Activated naive CD4-positive, alpha-beta T cell treated with anti-CD3 and anti-CD28 coated beads for 36 hours (primary cell): ENCODE measurements at regions not wholly inside any gene's neighbourhood (a gene's known extent, or its start where the extent isn't known, plus 50 kb on each side); places are given as distances from the start of the nearest gene placed in this dataset.

Experiments
- CTCF ChIA-PET: fragments of 350-600 bp; sonication (Branson Sonifier 250); formaldehyde crosslinking; loops from one replicate; lab custom pipeline; 2021; ENCODE audit warnings: antibody characterized with exemption; lab: Charles Lee
- DNase-seq: peaks from one replicate; pipeline ENCODE4 v3.0.0-alpha.2; 2020
- H3K27ac Mint-ChIP-seq: one replicate; pipeline ENCODE4 v1.8.0; 2021; ENCODE audit warnings: mild to moderate bottlenecking, mixed read lengths
- H3K27me3 Mint-ChIP-seq: one replicate; pipeline ENCODE4 v1.8.0; 2021; ENCODE audit warnings: low read depth, mixed read lengths
- H3K36me3 Mint-ChIP-seq: one replicate; pipeline ENCODE4 v1.8.0; 2021; ENCODE audit warnings: low read depth, mixed read lengths
- H3K4me1 Mint-ChIP-seq: one replicate; pipeline ENCODE4 v1.8.0; 2021; ENCODE audit warnings: low read depth, mixed read lengths
- H3K4me3 Mint-ChIP-seq: one replicate; pipeline ENCODE4 v1.8.0; 2021; ENCODE audit warnings: mild to moderate bottlenecking, moderate library complexity, mixed read lengths
- H3K9me3 Mint-ChIP-seq: one replicate; pipeline ENCODE4 v1.8.0; 2021; ENCODE audit warnings: mixed read lengths
- intact Hi-C: fragments of 100-400 bp; cut with micrococcal nuclease; formaldehyde crosslinking; loops from one replicate; pipeline ENCODE4 v1.15.1; 2023

DNA sequence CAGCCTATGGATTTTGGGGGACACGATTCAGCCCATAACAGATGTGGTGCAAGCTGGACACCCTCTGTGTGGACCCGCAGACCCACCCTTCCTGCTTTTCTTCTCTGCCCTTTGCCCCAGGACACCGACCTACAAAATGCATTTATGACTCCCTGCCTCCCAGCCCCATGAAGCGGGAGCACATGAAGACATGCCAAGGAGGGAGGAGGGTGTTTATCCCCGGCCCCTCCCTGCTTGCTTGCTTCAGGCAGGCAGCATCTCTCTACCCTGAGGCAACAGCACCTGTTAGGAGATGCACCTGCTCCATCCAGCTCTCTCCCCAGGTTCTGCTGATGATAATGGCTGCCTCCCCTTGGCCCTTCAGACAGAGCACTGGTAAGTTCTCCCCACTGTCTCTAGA is 187.5 kb downstream of the PSMG1 start:
- Mint-ChIP-seq H3K27me3 (peaks cover 7% of the 10 kb centered on the region), H3K4me1 (peaks cover 2% of the 10 kb centered on the region), H3K4me3 (no peak overlapping the region), H3K27ac (no peak overlapping the region), H3K9me3 (no peaks in the 10 kb centered on the region), H3K36me3 (no peaks in the 10 kb centered on the region)
- CTCF ChIA-PET = interaction anchor here (0.6 kb wide), 1 partner anchor 129 kb away, joined by 3 read pairs; no protein-coding TSS in a partner anchor
- intact Hi-C loops = no loop called here
- DNase-seq = no peak

DNA sequence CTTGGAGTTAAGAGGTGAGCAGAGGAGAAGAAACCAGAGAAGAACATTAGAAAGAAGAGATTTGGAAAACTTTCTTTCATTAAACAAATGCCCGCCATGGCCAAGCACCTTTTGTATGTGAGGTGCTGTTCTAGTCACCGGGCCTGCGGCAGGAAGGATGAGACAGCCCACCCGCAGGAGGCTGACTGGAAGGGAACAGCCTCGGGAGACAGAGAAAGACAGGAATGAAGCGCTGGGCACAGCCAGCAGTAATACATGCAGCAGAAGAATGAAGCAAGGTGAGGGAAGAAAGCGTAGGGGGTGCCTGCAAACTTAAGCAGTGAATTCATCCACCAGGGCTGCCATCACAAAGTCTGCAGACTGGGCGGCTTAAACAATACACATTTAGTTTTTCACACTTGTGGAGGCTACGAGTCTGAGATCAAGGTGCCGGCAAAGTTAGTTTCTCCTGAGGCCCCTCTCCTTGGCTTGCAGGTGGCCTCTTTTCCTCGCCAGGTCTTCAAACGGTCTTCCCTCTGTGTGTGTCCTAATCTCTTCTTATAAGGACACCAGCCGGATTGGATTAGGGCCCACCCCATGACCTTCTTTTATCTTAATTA is 188.1 kb downstream of the PSMG1 start:
- H3K36me3 Mint-ChIP-seq = no peaks in the 10 kb centered on the region
- H3K9me3 Mint-ChIP-seq = no peaks in the 10 kb centered on the region
- H3K27ac Mint-ChIP-seq = no peak overlapping the region
- H3K27me3 Mint-ChIP-seq = peaks cover 10% of the 10 kb centered on the region
- DNase-seq = no peak
- intact Hi-C loops = no loop called here
- H3K4me3 Mint-ChIP-seq = no peak overlapping the region
- CTCF ChIA-PET = interaction anchor here (0.6 kb wide), 1 partner anchor 128 kb away, joined by 3 read pairs; no protein-coding TSS in a partner anchor
- H3K4me1 Mint-ChIP-seq = no peaks in the 10 kb centered on the region

DNA sequence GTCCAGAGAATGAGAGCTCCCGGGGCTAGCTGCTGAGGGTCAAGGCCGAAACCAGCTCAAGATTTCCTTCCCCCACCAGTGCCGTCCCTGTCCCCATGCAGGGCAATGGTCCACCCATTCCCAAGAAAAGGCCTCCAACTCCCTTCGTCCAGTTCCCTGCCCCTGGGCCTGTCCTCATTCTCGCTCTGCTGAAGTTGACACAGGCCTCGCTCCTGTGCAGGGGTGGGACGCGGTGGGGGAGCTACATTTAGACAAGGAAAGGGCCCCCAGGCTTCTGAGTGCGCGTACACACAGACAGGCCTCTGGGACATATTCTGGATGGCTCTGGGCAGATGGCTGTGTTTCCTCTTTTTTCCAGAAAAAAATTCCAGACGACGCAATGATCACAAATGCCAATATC is 188.3 kb downstream of the ETS2 start:
- Mint-ChIP-seq H3K36me3 (no peaks in the 10 kb centered on the region), H3K9me3 (no peaks in the 10 kb centered on the region), H3K27ac (no peak overlapping the region), H3K4me1 (no peaks in the 10 kb centered on the region), H3K27me3 (peaks cover 17% of the 10 kb centered on the region), H3K4me3 (no peak overlapping the region)
- intact Hi-C loops = no loop called here
- DNase-seq = no peak
- CTCF ChIA-PET = no interaction called here

DNA sequence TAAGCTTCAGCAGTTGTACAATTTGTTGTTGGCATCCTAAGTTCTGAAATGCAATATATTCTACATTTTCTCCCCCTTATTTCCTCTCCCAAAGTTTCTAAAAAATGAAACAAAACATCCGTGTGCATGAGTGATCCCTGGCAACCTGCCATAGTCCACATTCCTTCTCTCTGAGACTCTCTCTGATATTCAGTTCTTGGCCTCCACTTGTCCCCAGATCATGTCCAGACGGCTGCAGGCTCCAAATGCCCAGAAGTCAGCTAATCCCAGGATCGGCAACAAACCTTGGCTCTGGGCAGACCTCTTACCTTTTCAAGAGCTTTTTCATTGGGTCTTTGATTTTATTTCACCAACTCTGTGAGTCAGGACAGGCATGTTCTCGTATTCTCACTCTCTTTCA is 187.8 kb downstream of the ETS2 start:
- no peaks in the 10 kb centered on the region for H3K9me3 Mint-ChIP-seq
- intact Hi-C loops = no loop called here
- H3K4me1 Mint-ChIP-seq = no peaks in the 10 kb centered on the region
- H3K27ac Mint-ChIP-seq = no peak overlapping the region
- CTCF ChIA-PET = no interaction called here
- H3K36me3 Mint-ChIP-seq = no peaks in the 10 kb centered on the region
- no peak overlapping the region for H3K4me3 Mint-ChIP-seq
- H3K27me3 Mint-ChIP-seq = peaks cover 21% of the 10 kb centered on the region
- DNase-seq = no peak

DNA sequence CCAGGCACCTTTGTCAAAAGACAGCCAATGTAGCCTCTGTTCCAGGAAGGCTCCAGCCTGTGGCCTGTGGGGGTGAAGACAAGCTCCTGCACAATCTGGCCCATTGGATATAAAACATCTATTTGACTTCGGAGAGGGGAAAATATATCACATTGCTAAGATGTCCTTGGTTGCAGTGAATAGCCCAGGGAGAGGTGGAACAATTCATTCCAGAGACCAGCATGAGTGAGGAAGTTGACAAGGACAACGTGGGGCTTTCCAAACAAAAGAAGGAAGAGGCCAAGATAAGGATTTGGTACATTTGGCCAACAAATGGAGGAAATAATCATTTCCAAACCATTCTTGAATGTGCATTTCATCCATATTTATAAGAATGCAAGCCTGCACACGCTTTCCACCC is 187.0 kb downstream of the ETS2 start:
- no peaks in the 10 kb centered on the region for H3K36me3 Mint-ChIP-seq
- H3K27ac Mint-ChIP-seq = no peak overlapping the region
- CTCF ChIA-PET = no interaction called here

DNA sequence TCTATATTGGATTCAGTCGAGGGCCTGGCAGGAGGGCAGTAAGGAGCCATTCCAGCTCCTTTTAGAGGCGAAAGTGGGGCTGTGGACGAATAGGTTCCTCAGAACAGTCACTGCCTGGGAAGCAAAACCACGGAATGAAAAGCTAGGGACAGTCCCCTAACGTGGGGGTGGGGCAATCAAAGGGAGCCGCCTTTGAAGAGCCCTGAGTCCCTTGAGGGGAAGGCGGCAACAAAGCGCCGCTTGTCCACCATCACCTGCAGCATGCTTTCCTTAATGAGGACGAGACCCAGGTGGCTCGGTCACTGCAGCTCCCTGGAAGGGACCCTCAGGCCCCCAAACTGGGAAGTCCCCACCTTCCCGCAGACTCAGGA is 184.7 kb downstream of the ETS2 start:
- Mint-ChIP-seq H3K27ac (no peak overlapping the region), H3K36me3 (no peaks in the 10 kb centered on the region), H3K9me3 (no peaks in the 10 kb centered on the region), H3K4me3 (no peak overlapping the region), H3K27me3 (peaks cover 47% of the 10 kb centered on the region), H3K4me1 (peaks cover 7% of the 10 kb centered on the region)
- intact Hi-C loops = no loop called here
- no peak for DNase-seq
- CTCF ChIA-PET = no interaction called here

More for the DNA sequence above, 187.0 kb downstream of the ETS2 start:
- no peak for DNase-seq
- H3K9me3 Mint-ChIP-seq = no peaks in the 10 kb centered on the region
- intact Hi-C loops = no loop called here
- no peak overlapping the region for H3K4me3 Mint-ChIP-seq
- H3K27me3 Mint-ChIP-seq = peaks cover 30% of the 10 kb centered on the region
- H3K4me1 Mint-ChIP-seq = no peaks in the 10 kb centered on the region

DNA sequence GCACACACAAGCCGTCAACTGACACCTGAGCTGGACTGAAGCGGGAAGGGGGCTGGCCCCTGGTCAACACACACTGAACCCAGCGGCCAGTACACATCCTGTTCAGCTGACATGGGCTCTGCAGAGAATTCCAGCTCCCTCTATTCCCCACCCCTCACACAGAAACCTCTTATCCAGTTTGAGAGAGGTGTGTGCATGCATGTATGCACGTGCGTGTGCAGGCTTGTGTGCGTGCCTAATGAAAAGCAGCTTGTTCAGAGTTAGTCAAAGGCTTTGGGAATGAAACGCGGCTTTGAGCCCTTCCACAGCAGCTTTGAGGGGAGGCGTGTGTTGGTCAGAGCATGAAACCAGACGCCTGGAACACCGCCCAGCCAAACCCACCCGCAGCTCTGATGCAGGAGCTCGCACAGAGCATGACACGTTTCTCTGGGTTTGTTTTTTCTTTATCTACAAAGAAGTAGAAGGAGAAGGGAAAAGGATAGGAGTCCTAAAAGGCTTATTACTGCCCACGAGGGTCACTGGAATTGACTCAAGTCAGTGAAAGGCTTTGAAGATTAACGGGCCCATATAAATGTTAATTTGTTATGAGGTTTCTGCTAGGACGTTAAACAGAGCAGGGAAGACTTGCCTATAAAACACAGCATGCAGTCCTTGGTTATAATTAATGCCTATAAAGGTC is 184.2 kb downstream of the ETS2 start:
- Mint-ChIP-seq H3K27me3 (peaks cover 51% of the 10 kb centered on the region), H3K9me3 (no peaks in the 10 kb centered on the region), H3K36me3 (no peaks in the 10 kb centered on the region), H3K4me1 (peaks cover 13% of the 10 kb centered on the region), H3K27ac (no peak overlapping the region), H3K4me3 (no peak overlapping the region)
- no peak for DNase-seq
- CTCF ChIA-PET = no interaction called here
- intact Hi-C loops = no loop called here

DNA sequence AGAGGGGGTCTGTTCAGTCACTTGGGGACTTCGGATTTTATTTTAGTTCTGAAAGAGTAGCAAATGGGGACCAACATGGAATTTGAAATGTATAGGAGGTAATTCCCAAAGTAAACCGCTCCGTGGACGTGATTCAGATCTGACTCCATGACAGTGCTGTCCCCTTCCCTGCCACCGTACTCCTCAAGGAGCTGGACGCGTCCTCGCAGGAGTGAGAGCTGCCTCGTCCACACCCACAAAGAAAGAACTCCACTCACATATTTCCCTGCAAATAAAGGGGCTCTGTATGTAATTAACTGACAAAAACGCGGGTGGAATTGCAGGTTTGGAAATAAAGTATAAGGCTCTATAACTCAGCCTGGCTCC is 183.6 kb downstream of the ETS2 start:
- CTCF ChIA-PET = no interaction called here
- H3K36me3 Mint-ChIP-seq = no peaks in the 10 kb centered on the region
- H3K4me3 Mint-ChIP-seq = no peak overlapping the region
- H3K27ac Mint-ChIP-seq = no peak overlapping the region
- peaks cover 16% of the 10 kb centered on the region for H3K4me1 Mint-ChIP-seq
- DNase-seq = no peak
- H3K9me3 Mint-ChIP-seq = no peaks in the 10 kb centered on the region
- peaks cover 56% of the 10 kb centered on the region for H3K27me3 Mint-ChIP-seq
- intact Hi-C loops = no loop called here

DNA sequence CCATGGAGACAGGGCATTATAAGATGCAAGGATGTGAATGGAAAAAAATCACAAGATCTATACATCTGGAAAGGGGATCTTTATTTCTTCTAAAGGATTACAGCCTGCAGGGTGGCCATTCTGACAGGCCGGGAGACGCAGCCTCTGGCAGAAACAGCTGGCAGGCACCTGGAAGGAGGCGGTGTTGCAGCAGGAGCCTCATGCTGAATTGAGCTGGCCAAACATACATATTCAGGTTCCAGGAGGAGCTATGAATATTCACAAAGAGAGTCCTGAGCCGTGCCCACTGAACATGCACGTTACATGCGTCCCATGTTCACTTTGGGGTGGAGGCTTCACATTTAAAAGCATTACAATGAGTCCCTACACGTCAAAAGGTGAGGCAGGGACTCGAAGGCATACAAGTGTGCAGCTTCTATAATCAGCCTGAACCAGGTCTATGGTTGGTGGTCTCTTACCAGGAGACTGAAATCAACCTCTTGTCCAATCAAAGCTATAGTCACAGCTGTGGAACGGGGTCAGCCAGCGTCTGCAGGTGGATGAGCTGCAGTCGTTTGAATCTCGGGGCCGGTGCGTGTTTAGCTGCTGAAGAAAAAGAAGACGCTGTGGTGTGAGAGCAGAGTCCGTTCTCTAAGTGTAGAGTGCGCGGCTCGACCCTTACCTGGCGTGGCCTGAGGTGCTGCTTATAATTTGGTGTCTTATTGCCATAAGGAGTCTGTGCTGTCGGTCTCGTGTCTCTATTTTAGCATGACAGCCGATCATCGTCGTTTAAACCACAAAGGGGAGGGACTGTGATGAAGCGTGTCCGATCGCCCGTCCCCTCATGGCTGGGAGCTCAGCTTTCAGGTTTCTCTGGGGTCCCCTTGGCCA is 183.0 kb downstream of the ETS2 start:
- no peak for DNase-seq
- H3K9me3 Mint-ChIP-seq = no peaks in the 10 kb centered on the region
- H3K27me3 Mint-ChIP-seq = peaks cover 62% of the 10 kb centered on the region
- intact Hi-C loops = no loop called here
- peaks cover 16% of the 10 kb centered on the region for H3K4me1 Mint-ChIP-seq
- no peak overlapping the region for H3K27ac Mint-ChIP-seq
- no peaks in the 10 kb centered on the region for H3K36me3 Mint-ChIP-seq
- CTCF ChIA-PET = no interaction called here
- H3K4me3 Mint-ChIP-seq = no peak overlapping the region

DNA sequence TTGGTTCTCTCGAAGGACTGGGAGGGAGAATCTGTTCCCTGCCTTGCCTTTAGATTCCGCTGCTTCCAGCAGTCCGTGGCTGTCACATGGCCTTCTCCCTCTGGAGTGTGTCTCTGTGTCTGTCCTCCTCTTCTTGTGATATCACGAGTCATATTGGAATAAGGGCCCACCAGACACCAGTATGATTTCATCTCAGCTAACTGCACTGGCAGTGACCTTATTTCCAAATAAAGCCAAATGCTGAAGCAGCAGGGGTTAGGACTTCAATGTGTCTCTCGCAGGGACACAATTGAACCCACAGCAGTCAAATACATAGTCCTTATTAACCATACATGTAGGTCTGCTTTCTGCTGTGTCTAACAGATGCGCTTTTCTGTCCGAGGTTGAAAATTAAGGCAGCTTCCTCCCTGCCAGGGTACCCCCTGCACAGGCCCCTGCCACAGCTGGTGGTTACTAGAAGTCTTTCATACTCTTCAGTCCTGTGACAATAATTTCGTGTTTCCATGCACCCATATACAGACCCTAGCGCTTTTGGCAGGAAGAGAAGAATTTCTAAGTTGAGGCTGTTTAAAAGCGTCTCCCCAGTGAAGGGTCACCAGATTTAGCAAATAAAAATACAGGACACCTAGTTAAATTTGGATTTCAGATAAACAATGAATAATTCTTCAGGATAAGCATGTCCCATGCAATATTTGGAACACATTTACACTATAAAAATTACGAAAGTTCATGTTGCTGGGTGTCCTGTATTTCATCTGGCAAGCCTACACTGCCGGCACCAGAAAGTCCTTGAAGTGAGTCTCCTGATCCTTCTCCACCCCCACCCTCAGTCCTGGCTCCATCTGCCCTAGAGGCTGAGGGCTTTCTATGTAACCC is 182.1 kb downstream of the ETS2 start:
- H3K27ac Mint-ChIP-seq = no peak overlapping the region
- intact Hi-C loops = no loop called here
- CTCF ChIA-PET = no interaction called here
- no peak overlapping the region for H3K4me3 Mint-ChIP-seq
- peaks cover 69% of the 10 kb centered on the region for H3K27me3 Mint-ChIP-seq
- H3K9me3 Mint-ChIP-seq = no peaks in the 10 kb centered on the region
- no peaks in the 10 kb centered on the region for H3K36me3 Mint-ChIP-seq
- no peak for DNase-seq
- peaks cover 16% of the 10 kb centered on the region for H3K4me1 Mint-ChIP-seq

DNA sequence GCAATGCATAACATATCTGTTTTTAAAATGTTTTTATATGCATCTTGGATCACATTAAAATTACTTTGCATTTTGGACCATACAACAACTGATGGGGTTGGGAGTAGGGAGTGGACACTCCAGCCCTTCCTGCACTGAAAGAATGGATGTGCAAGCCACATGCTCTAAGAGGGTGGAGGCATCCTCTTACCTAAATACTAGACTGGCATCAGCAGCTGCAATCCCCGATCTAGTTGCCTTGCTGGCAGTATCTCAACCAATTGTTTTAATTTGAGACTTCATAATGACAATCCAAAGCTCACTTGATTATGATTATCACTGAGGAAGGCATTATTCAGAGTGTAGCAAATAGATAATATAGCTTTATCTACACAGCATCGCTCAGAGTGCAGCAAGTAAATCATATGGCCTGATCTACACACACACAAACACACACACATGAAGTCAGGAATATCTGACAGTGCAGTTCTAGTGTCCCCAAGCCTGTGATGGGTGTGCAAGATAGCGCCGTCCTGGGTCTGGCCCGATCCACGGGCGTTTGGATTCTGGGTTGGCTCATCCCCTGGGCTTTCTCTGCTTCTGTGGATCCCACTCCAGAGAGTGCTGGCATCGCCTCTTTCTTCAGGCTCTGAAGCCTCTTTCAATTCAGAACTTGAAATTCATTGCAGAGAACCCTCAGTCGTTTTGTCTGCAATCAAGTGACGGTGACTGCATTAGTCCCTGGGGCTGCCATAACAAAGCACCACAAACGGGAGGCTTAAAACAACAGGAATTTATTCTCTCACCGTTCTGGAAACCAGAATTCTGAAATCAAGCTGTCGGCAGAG is 181.3 kb downstream of the ETS2 start:
- peaks cover 72% of the 10 kb centered on the region for H3K27me3 Mint-ChIP-seq
- H3K4me1 Mint-ChIP-seq = peaks cover 16% of the 10 kb centered on the region
- no peak overlapping the region for H3K4me3 Mint-ChIP-seq
- no peak overlapping the region for H3K27ac Mint-ChIP-seq
- H3K36me3 Mint-ChIP-seq = no peaks in the 10 kb centered on the region
- intact Hi-C loops = no loop called here
- CTCF ChIA-PET = interaction anchor here (1.0 kb wide), 1 partner anchor 18 kb away, joined by 3 read pairs; no protein-coding TSS in a partner anchor
- H3K9me3 Mint-ChIP-seq = no peaks in the 10 kb centered on the region
- DNase-seq = no peak
